ENCODE measurements at regions not wholly inside any gene's neighbourhood (a gene's known extent, or its start where the extent isn't known, plus 50 kb on each side); places are given as distances from the start of the nearest gene placed in this dataset.

DNA sequence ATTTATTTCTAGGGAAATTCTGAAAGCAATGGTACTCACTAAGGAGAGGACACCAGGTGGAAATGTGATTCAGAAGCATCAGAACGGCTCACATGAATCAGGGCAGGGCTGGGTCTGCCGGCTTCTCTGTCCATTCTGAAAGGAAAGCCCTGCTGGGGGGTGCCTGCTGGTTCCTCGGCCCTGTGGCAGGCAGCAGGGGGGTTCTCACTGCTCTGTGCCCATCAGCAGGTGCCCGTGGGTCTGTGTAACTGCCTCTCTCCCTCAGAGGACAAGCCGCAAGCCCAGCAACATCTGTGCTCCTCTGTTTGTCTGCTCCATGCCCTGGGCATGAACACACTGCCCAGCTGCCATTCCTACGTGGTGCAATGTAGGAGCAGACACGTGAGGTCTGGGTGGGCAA, 74.9 kb upstream of the ZNF423 start:
- DNase-seq (ENCODE audit: low spot score) (no peak), ATAC-seq (no peak)
- Mint-ChIP-seq H3K27me3 (ENCODE audit: insufficient read depth, low read depth, poor library complexity) (peaks cover 5% of the 10 kb centered on the region), H3K9me3 (no peaks in the 10 kb centered on the region), H3K36me3 (ENCODE audit: low read depth) (no peaks in the 10 kb centered on the region), H3K27ac (no peak overlapping the region), H3K4me3 (no peak overlapping the region), H3K4me1 (peaks cover 9% of the 10 kb centered on the region)
- H3K4me3 ChIP-seq = no peak overlapping the region
- H3K36me3 ChIP-seq (ENCODE audit: insufficient read depth) = no peaks in the 10 kb centered on the region
- no peak overlapping the region for H3K4me2 ChIP-seq
- no peaks in the 10 kb centered on the region for H3F3A ChIP-seq (replicated peaks; ENCODE audit: low read depth)
- no peaks in the 10 kb centered on the region for H4K20me1 ChIP-seq (replicated peaks; ENCODE audit: insufficient read depth)
- H3K9me2 ChIP-seq (ENCODE audit: insufficient read depth) = no peaks in the 10 kb centered on the region
- TF ChIP-seq CREB1 (CRISPR knock-in tag; IDR thresholded peaks at IDR 0.05; ENCODE audit: low read depth) (no peak), POLR2AphosphoS5 (IDR thresholded peaks at IDR 0.05; ENCODE audit: low read depth) (no peak), EZH2phosphoT487 (IDR thresholded peaks at IDR 0.05; ENCODE audit: unreplicated experiment) (no peak), ZNF331 (CRISPR knock-in tag; IDR thresholded peaks at IDR 0.05; ENCODE audit: low read depth) (no peak), ZNF462 (CRISPR knock-in tag; IDR thresholded peaks at IDR 0.05) (no peak), ZNF114 (CRISPR knock-in tag; IDR thresholded peaks at IDR 0.05) (no peak), EZH2 (IDR thresholded peaks at IDR 0.05; ENCODE audit: low read depth, unreplicated experiment) (no peak), JUNB (IDR thresholded peaks at IDR 0.05; ENCODE audit: unreplicated experiment) (no peak), STAT1 (IDR thresholded peaks at IDR 0.05; ENCODE audit: unreplicated experiment) (no peak), NANOG (IDR thresholded peaks at IDR 0.05; ENCODE audit: borderline replicate concordance) (no peak), ETS1 (IDR thresholded peaks at IDR 0.05) (no peak)
- TF ChIP-seq, protein P1, sequence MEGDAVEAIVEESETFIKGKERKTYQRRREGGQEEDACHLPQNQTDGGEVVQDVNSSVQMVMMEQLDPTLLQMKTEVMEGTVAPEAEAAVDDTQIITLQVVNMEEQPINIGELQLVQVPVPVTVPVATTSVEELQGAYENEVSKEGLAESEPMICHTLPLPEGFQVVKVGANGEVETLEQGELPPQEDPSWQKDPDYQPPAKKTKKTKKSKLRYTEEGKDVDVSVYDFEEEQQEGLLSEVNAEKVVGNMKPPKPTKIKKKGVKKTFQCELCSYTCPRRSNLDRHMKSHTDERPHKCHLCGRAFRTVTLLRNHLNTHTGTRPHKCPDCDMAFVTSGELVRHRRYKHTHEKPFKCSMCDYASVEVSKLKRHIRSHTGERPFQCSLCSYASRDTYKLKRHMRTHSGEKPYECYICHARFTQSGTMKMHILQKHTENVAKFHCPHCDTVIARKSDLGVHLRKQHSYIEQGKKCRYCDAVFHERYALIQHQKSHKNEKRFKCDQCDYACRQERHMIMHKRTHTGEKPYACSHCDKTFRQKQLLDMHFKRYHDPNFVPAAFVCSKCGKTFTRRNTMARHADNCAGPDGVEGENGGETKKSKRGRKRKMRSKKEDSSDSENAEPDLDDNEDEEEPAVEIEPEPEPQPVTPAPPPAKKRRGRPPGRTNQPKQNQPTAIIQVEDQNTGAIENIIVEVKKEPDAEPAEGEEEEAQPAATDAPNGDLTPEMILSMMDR (conservative IDR thresholded peaks at IDR 0.05; ENCODE audit: low read depth in 2 of 2) = no peak
- TF ChIP-seq, protein P2, sequence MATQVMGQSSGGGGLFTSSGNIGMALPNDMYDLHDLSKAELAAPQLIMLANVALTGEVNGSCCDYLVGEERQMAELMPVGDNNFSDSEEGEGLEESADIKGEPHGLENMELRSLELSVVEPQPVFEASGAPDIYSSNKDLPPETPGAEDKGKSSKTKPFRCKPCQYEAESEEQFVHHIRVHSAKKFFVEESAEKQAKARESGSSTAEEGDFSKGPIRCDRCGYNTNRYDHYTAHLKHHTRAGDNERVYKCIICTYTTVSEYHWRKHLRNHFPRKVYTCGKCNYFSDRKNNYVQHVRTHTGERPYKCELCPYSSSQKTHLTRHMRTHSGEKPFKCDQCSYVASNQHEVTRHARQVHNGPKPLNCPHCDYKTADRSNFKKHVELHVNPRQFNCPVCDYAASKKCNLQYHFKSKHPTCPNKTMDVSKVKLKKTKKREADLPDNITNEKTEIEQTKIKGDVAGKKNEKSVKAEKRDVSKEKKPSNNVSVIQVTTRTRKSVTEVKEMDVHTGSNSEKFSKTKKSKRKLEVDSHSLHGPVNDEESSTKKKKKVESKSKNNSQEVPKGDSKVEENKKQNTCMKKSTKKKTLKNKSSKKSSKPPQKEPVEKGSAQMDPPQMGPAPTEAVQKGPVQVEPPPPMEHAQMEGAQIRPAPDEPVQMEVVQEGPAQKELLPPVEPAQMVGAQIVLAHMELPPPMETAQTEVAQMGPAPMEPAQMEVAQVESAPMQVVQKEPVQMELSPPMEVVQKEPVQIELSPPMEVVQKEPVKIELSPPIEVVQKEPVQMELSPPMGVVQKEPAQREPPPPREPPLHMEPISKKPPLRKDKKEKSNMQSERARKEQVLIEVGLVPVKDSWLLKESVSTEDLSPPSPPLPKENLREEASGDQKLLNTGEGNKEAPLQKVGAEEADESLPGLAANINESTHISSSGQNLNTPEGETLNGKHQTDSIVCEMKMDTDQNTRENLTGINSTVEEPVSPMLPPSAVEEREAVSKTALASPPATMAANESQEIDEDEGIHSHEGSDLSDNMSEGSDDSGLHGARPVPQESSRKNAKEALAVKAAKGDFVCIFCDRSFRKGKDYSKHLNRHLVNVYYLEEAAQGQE (IDR thresholded peaks at IDR 0.05; ENCODE audit: unreplicated experiment) = no peak
- H3K27me3 ChIP-seq (ENCODE audit: insufficient read depth) = no peaks in the 10 kb centered on the region
- H3K27ac ChIP-seq (ENCODE audit: low read depth) = no peak overlapping the region
- H3K4me1 ChIP-seq (ENCODE audit: insufficient read depth) = no peaks in the 10 kb centered on the region
- no peak overlapping the region for H2AFZ ChIP-seq
- H3K79me2 ChIP-seq (replicated peaks; ENCODE audit: insufficient read depth) = no peaks in the 10 kb centered on the region

Data from GM23338 (cell line).